HG02642 (cell line): ENCODE measurements at regions not wholly inside any gene's neighbourhood (a gene's known extent, or its start where the extent isn't known, plus 50 kb on each side); places are given as distances from the start of the nearest gene placed in this dataset.

Experiments
- ATAC-seq: cut with Tn5 transposase; IDR thresholded peaks from one replicate; pipeline ENCODE4 v1.9.1; 2021; ENCODE audit warnings: mild to moderate bottlenecking; ENCODE audit not compliant: unreplicated experiment, poor library complexity

GRCh38 chr10:4470231-4470835 is 355.7 kb upstream of the AKR1E2 start:
- ATAC-seq, result no peak

GRCh38 chr10:4467481-4467880 is 358.5 kb upstream of the AKR1E2 start:
- no peak for ATAC-seq

- no peak for ATAC-seq
Measured at GRCh38 chr10:4460267-4460666, 365.7 kb upstream of the AKR1E2 start.

GRCh38 chr10:4459531-4459930 is 366.5 kb upstream of the AKR1E2 start:
- ATAC-seq, result no peak

- ATAC-seq, result no peak
Measured at GRCh38 chr10:4457597-4457996, 368.4 kb upstream of the AKR1E2 start.

GRCh38 chr10:4456776-4457175 is 369.2 kb upstream of the AKR1E2 start:
- ATAC-seq, result no peak

- ATAC-seq, result no peak
Measured at GRCh38 chr10:4456279-4456678, 369.7 kb upstream of the AKR1E2 start.

GRCh38 chr10:4453950-4454349 is 372.1 kb upstream of the AKR1E2 start:
- ATAC-seq, result no peak

- ATAC-seq, result no peak
Measured at GRCh38 chr10:4453276-4453675, 372.7 kb upstream of the AKR1E2 start.

GRCh38 chr10:4450981-4451908 is 374.8 kb upstream of the AKR1E2 start:
- ATAC-seq, result no peak

GRCh38 chr10:4450169-4450568 is 375.8 kb upstream of the AKR1E2 start:
- ATAC-seq, result no peak

- ATAC-seq, result no peak
Measured at GRCh38 chr10:4448030-4448429, 378.0 kb upstream of the AKR1E2 start.

GRCh38 chr10:4443419-4443818 is 382.6 kb upstream of the AKR1E2 start:
- ATAC-seq, result no peak

- no peak for ATAC-seq
Measured at GRCh38 chr10:4442296-4442695, 383.7 kb upstream of the AKR1E2 start.

- no peak for ATAC-seq
Measured at GRCh38 chr10:4440260-4440659, 385.7 kb upstream of the AKR1E2 start.

- no peak for ATAC-seq
Measured at GRCh38 chr10:4437791-4438190, 388.2 kb upstream of the AKR1E2 start.

- no peak for ATAC-seq
Measured at GRCh38 chr10:4437061-4437460, 388.9 kb upstream of the AKR1E2 start.

- ATAC-seq, result no peak
Measured at GRCh38 chr10:4436103-4436502, 389.9 kb upstream of the AKR1E2 start.

GRCh38 chr10:4434516-4435071 is 391.4 kb upstream of the AKR1E2 start:
- ATAC-seq, result no peak

- no peak for ATAC-seq
Measured at GRCh38 chr10:4434105-4434504, 391.9 kb upstream of the AKR1E2 start.

- no peak for ATAC-seq
Measured at GRCh38 chr10:4431114-4431863, 394.7 kb upstream of the AKR1E2 start.
